ENCODE measurements at regions not wholly inside any gene's neighbourhood (a gene's known extent, or its start where the extent isn't known, plus 50 kb on each side); places are given as distances from the start of the nearest gene placed in this dataset.

- no peak for TF ChIP-seq REST (IDR thresholded peaks at IDR 0.05; ENCODE audit: insufficient read depth in 1 of 2, low read depth in 2 of 2, low read length in 1 of 2)
- TF ChIP-seq CTCF (IDR thresholded peaks at IDR 0.05) = no peak
Measured at GRCh38 chr3:173287361-173287760, 110.2 kb upstream of the NLGN1 start.

Data from Panc1 (cell line).